ENCODE measurements at regions not wholly inside any gene's neighbourhood (a gene's known extent, or its start where the extent isn't known, plus 50 kb on each side); places are given as distances from the start of the nearest gene placed in this dataset.

GRCh38 chr2:128581849-128582244, 263.2 kb upstream of the HS6ST1 start (continued):
- TF ChIP-seq ZBTB10 (CRISPR knock-in tag; IDR thresholded peaks at IDR 0.05; ENCODE audit: borderline replicate concordance) (no peak), MTF2 (CRISPR knock-in tag; IDR thresholded peaks at IDR 0.05; ENCODE audit: borderline replicate concordance) (no peak), KLF12 (CRISPR knock-in tag; IDR thresholded peaks at IDR 0.05; ENCODE audit: borderline replicate concordance) (no peak)

GRCh38 chr2:128584296-128584890, 265.7 kb upstream of the HS6ST1 start:
- H3K9me3 ChIP-seq (ENCODE audit: low read length), result no peaks in the 10 kb centered on the region
- BruUV-seq (replicated peaks), result no TSS peak
- TF ChIP-seq AHDC1 (CRISPR knock-in tag; IDR thresholded peaks at IDR 0.05; ENCODE audit: borderline replicate concordance), result no peak
- TF ChIP-seq ZNF577 (CRISPR knock-in tag; IDR thresholded peaks at IDR 0.05; ENCODE audit: borderline replicate concordance, low read depth), result no peak
- no peak for TF ChIP-seq EP300 (IDR thresholded peaks at IDR 0.05; ENCODE audit: low read depth in 2 of 2, low read length in 2 of 2)
- no peak for TF ChIP-seq EP300 (CRISPR knock-in tag; IDR thresholded peaks at IDR 0.05; ENCODE audit: borderline replicate concordance)
- no peak for TF ChIP-seq ZNF609 (CRISPR knock-in tag; IDR thresholded peaks at IDR 0.05; ENCODE audit: borderline replicate concordance)
- TF ChIP-seq SRF (IDR thresholded peaks at IDR 0.05; ENCODE audit: low read depth, low read length), result no peak

More at GRCh38 chr2:128584296-128584890, 265.7 kb upstream of the HS6ST1 start:
- no peaks in the 10 kb centered on the region for H3K79me2 ChIP-seq (ENCODE audit: insufficient read depth, low read length)
- intact Hi-C loops (cut with micrococcal nuclease; ENCODE audit: unreplicated experiment), result no loop called here
- FAIRE-seq (no peak), DNase-seq (ENCODE audit: low spot score) (no peak), ATAC-seq (no peak)
- H3K27me3 ChIP-seq (ENCODE audit: control insufficient read depth in 1 of 2, insufficient read depth in 2 of 2, low read length in 2 of 2), result peaks cover 2 to 5% of the 10 kb centered on the region in 2 experiments; a peak in 1 of 5 replicates
- in situ Hi-C loops (cut with HindIII; ENCODE audit: extremely low pct_ligation_motif_present, low pct_unique_long_range_greater_than_20kb), result no loop called here
- no peak overlapping the region for H3K4me2 ChIP-seq (ENCODE audit: low read depth, low read length)
- ChIA-PET POLR2A (no interaction called here), CTCF (ENCODE audit: low intra/inter-chr PET ratio, low total read pairs) (no interaction called here)
- no peaks in the 10 kb centered on the region for H3K36me3 ChIP-seq (replicated peaks in 1 of 2; ENCODE audit: control insufficient read depth in 1 of 2, insufficient read depth in 2 of 2, low read length in 2 of 2)
- WGBS (ENCODE audit: low lambda C conversion rate), result 45% methylated on average over 8 of the region's 8 CpGs
- no peaks in the 10 kb centered on the region for H3K4me1 ChIP-seq (ENCODE audit: insufficient read depth, low read length)
- no peak overlapping the region for H3K4me3 ChIP-seq (replicated peaks in 1 of 3; ENCODE audit: insufficient read depth in 1 of 3, low read depth in 2 of 3, low read length in 3 of 3)
- no peaks in the 10 kb centered on the region; the same call in 1 of the 2 replicates for H4K20me1 ChIP-seq (ENCODE audit: insufficient read depth, low read length)
- no peak overlapping the region for H3K27ac ChIP-seq (ENCODE audit: extremely low read length, insufficient read depth, low read length)
- no peak overlapping the region for H3K9ac ChIP-seq (ENCODE audit: insufficient read depth, low read depth, low read length)
- no peak overlapping the region for H2AFZ ChIP-seq (ENCODE audit: low read length)
